OCI-LY1 (cell line): ENCODE measurements at regions not wholly inside any gene's neighbourhood (a gene's known extent, or its start where the extent isn't known, plus 50 kb on each side); places are given as distances from the start of the nearest gene placed in this dataset.

Experiments used
- CTCF ChIP-seq: fragments of 200-600 bp; sonication (generic), shearing (Covaris generic); IDR thresholded peaks from 2 replicates; pipeline ENCODE4 v1.5.1; 2017; ENCODE audit warnings: mild to moderate bottlenecking, antibody characterized with exemption, low read length, moderate library complexity, mixed read lengths
- EZH2 ChIP-seq: fragments of 200-600 bp; sonication (generic), shearing (Covaris generic); IDR thresholded peaks from 2 replicates; pipeline ENCODE4 v1.8.0; 2017; ENCODE audit warnings: borderline replicate concordance, mixed run types, mild to moderate bottlenecking, antibody characterized with exemption, low read length, moderate library complexity, mixed read lengths

GRCh38 chr10:44566786-44567185 is 181.9 kb upstream of the CXCL12 start:
- TF ChIP-seq CTCF (no peak), EZH2 (no peak)
